ENCODE measurements at regions not wholly inside any gene's neighbourhood (a gene's known extent, or its start where the extent isn't known, plus 50 kb on each side); places are given as distances from the start of the nearest gene placed in this dataset.

- DNase-seq, result no peak
- no peak overlapping the region for H3K4me3 ChIP-seq (ENCODE audit: low read length)
- H3K27ac ChIP-seq (ENCODE audit: low read depth, low read length), result no peak overlapping the region
- Mint-ChIP-seq H3K36me3 (no peaks in the 10 kb centered on the region), H3K27ac (no peak overlapping the region), H3K27me3 (no peaks in the 10 kb centered on the region), H3K9me3 (peaks cover 0 to 13% (median 0%) of the 10 kb centered on the region in 5 donors), H3K4me1 (no peaks in the 10 kb centered on the region), H3K4me3 (no peak overlapping the region)
- no peaks in the 10 kb centered on the region for H3K36me3 ChIP-seq (ENCODE audit: insufficient read depth, low read length)
- ChIA-PET CTCF (no interaction called here), POLR2A (no interaction called here)
- H3K4me1 ChIP-seq (ENCODE audit: insufficient read depth, low read length), result no peaks in the 10 kb centered on the region
- H3K27me3 ChIP-seq (ENCODE audit: insufficient read depth, low read length, poor library complexity, severe bottlenecking), result no peaks in the 10 kb centered on the region
- H3K9me3 ChIP-seq (ENCODE audit: low read length), result no peaks in the 10 kb centered on the region
Observed at GRCh38 chr5:63570752-63571151, 391.5 kb downstream of the HTR1A start.

GRCh38 chr5:63564789-63565188, 397.5 kb downstream of the HTR1A start:
- CTCF ChIA-PET, result no interaction called here

GRCh38 chr5:63563008-63563917, 399.0 kb downstream of the HTR1A start:
- ChIA-PET CTCF (no interaction called here), POLR2A (no interaction called here)
- Mint-ChIP-seq H3K27ac (no peak overlapping the region), H3K36me3 (no peaks in the 10 kb centered on the region), H3K4me3 (no peak overlapping the region), H3K27me3 (no peaks in the 10 kb centered on the region), H3K4me1 (no peaks in the 10 kb centered on the region), H3K9me3 (peaks cover 2 to 21% (median 5%) of the 10 kb centered on the region in 5 donors)
- Histone ChIP-seq H3K36me3 (ENCODE audit: insufficient read depth, low read length) (no peaks in the 10 kb centered on the region), H3K4me1 (ENCODE audit: insufficient read depth, low read length) (no peaks in the 10 kb centered on the region), H3K9me3 (ENCODE audit: low read length) (no peaks in the 10 kb centered on the region), H3K4me3 (ENCODE audit: low read length) (no peak overlapping the region), H3K27me3 (ENCODE audit: insufficient read depth, low read length, poor library complexity, severe bottlenecking) (no peaks in the 10 kb centered on the region), H3K27ac (ENCODE audit: low read depth, low read length) (no peak overlapping the region)
- DNase-seq, result no peak

More at GRCh38 chr5:63564789-63565188, 397.5 kb downstream of the HTR1A start:
- H3K27me3 Mint-ChIP-seq, result no peaks in the 10 kb centered on the region
- no peak overlapping the region for H3K27ac Mint-ChIP-seq
- Histone ChIP-seq H3K4me3 (ENCODE audit: low read length) (no peak overlapping the region), H3K36me3 (ENCODE audit: insufficient read depth, low read length) (no peaks in the 10 kb centered on the region), H3K27ac (ENCODE audit: low read depth, low read length) (no peak overlapping the region), H3K9me3 (ENCODE audit: low read length) (no peaks in the 10 kb centered on the region), H3K27me3 (ENCODE audit: insufficient read depth, low read length, poor library complexity, severe bottlenecking) (no peaks in the 10 kb centered on the region), H3K4me1 (ENCODE audit: insufficient read depth, low read length) (no peaks in the 10 kb centered on the region)
- no peak overlapping the region for H3K4me3 Mint-ChIP-seq
- H3K36me3 Mint-ChIP-seq, result no peaks in the 10 kb centered on the region
- no peaks in the 10 kb centered on the region for H3K4me1 Mint-ChIP-seq
- peaks cover 2 to 21% (median 7%) of the 10 kb centered on the region in 5 donors for H3K9me3 Mint-ChIP-seq
- DNase-seq, result no peak
- POLR2A ChIA-PET, result no interaction called here

- Histone ChIP-seq H3K36me3 (ENCODE audit: insufficient read depth, low read length) (no peaks in the 10 kb centered on the region), H3K4me3 (ENCODE audit: low read length) (no peak overlapping the region), H3K27me3 (ENCODE audit: insufficient read depth, low read length, poor library complexity, severe bottlenecking) (no peaks in the 10 kb centered on the region), H3K9me3 (ENCODE audit: low read length) (no peaks in the 10 kb centered on the region), H3K4me1 (ENCODE audit: insufficient read depth, low read length) (no peaks in the 10 kb centered on the region), H3K27ac (ENCODE audit: low read depth, low read length) (no peak overlapping the region)
- no peaks in the 10 kb centered on the region for H3K27me3 Mint-ChIP-seq
- no peaks in the 10 kb centered on the region for H3K36me3 Mint-ChIP-seq
- no peak for DNase-seq
- ChIA-PET POLR2A (no interaction called here), CTCF (no interaction called here)
- no peak overlapping the region for H3K27ac Mint-ChIP-seq
- H3K4me1 Mint-ChIP-seq, result no peaks in the 10 kb centered on the region
- H3K4me3 Mint-ChIP-seq, result no peak overlapping the region
- peaks cover 0 to 16% (median 4%) of the 10 kb centered on the region in 5 donors for H3K9me3 Mint-ChIP-seq
Observed at GRCh38 chr5:63555874-63556273, 406.4 kb downstream of the HTR1A start.

- DNase-seq, result no peak
- no peaks in the 10 kb centered on the region for H3K36me3 ChIP-seq (ENCODE audit: insufficient read depth, low read length)
Observed at GRCh38 chr5:63554191-63554590, 408.1 kb downstream of the HTR1A start.

GRCh38 chr5:63553073-63553472, 409.2 kb downstream of the HTR1A start:
- no peak for DNase-seq
- no peaks in the 10 kb centered on the region for H3K36me3 Mint-ChIP-seq
- ChIA-PET POLR2A (no interaction called here), CTCF (no interaction called here)
- no peaks in the 10 kb centered on the region for H3K36me3 ChIP-seq (ENCODE audit: insufficient read depth, low read length)
- no peak overlapping the region for H3K27ac Mint-ChIP-seq
- no peaks in the 10 kb centered on the region for H3K4me1 Mint-ChIP-seq
- no peaks in the 10 kb centered on the region for H3K4me1 ChIP-seq (ENCODE audit: insufficient read depth, low read length)
- H3K4me3 Mint-ChIP-seq, result no peak overlapping the region
- H3K9me3 ChIP-seq (ENCODE audit: low read length), result no peaks in the 10 kb centered on the region
- no peak overlapping the region for H3K27ac ChIP-seq (ENCODE audit: low read depth, low read length)
- H3K4me3 ChIP-seq (ENCODE audit: low read length), result no peak overlapping the region
- no peaks in the 10 kb centered on the region for H3K27me3 Mint-ChIP-seq
- H3K9me3 Mint-ChIP-seq, result peaks cover 0 to 16% (median 4%) of the 10 kb centered on the region in 5 donors
- no peaks in the 10 kb centered on the region for H3K27me3 ChIP-seq (ENCODE audit: insufficient read depth, low read length, poor library complexity, severe bottlenecking)

More at GRCh38 chr5:63554191-63554590, 408.1 kb downstream of the HTR1A start:
- Histone ChIP-seq H3K27ac (ENCODE audit: low read depth, low read length) (no peak overlapping the region), H3K27me3 (ENCODE audit: insufficient read depth, low read length, poor library complexity, severe bottlenecking) (no peaks in the 10 kb centered on the region), H3K4me3 (ENCODE audit: low read length) (no peak overlapping the region), H3K4me1 (ENCODE audit: insufficient read depth, low read length) (no peaks in the 10 kb centered on the region), H3K9me3 (ENCODE audit: low read length) (no peaks in the 10 kb centered on the region)
- H3K27me3 Mint-ChIP-seq, result no peaks in the 10 kb centered on the region
- H3K4me3 Mint-ChIP-seq, result no peak overlapping the region
- POLR2A ChIA-PET, result no interaction called here
- no peaks in the 10 kb centered on the region for H3K36me3 Mint-ChIP-seq
- no peaks in the 10 kb centered on the region for H3K4me1 Mint-ChIP-seq
- H3K9me3 Mint-ChIP-seq, result peaks cover 0 to 16% (median 4%) of the 10 kb centered on the region in 5 donors
- CTCF ChIA-PET, result no interaction called here
- no peak overlapping the region for H3K27ac Mint-ChIP-seq

- H3K36me3 ChIP-seq (ENCODE audit: insufficient read depth, low read length), result no peaks in the 10 kb centered on the region
- no peak overlapping the region for H3K4me3 ChIP-seq (ENCODE audit: low read length)
- Mint-ChIP-seq H3K36me3 (no peaks in the 10 kb centered on the region), H3K27me3 (no peaks in the 10 kb centered on the region), H3K9me3 (peaks cover 5 to 18% (median 12%) of the 10 kb centered on the region in 5 donors), H3K4me1 (no peaks in the 10 kb centered on the region), H3K4me3 (no peak overlapping the region), H3K27ac (no peak overlapping the region)
- H3K9me3 ChIP-seq (ENCODE audit: low read length), result no peaks in the 10 kb centered on the region
- CTCF ChIA-PET, result no interaction called here
- no peak overlapping the region for H3K27ac ChIP-seq (ENCODE audit: low read depth, low read length)
- no peaks in the 10 kb centered on the region for H3K27me3 ChIP-seq (ENCODE audit: insufficient read depth, low read length, poor library complexity, severe bottlenecking)
- no peaks in the 10 kb centered on the region for H3K4me1 ChIP-seq (ENCODE audit: insufficient read depth, low read length)
- POLR2A ChIA-PET, result no interaction called here
- DNase-seq, result no peak
Observed at GRCh38 chr5:63535840-63536602, 426.2 kb downstream of the HTR1A start.

GRCh38 chr5:63524281-63524680, 438.0 kb downstream of the HTR1A start:
- H3K9me3 ChIP-seq (ENCODE audit: low read length), result no peaks in the 10 kb centered on the region
- H3K27me3 Mint-ChIP-seq, result no peaks in the 10 kb centered on the region
- H3K4me3 ChIP-seq (ENCODE audit: low read length), result no peak overlapping the region
- no peaks in the 10 kb centered on the region for H3K4me1 ChIP-seq (ENCODE audit: insufficient read depth, low read length)
- peaks cover 2 to 19% (median 4%) of the 10 kb centered on the region in 5 donors for H3K9me3 Mint-ChIP-seq
- POLR2A ChIA-PET, result no interaction called here
- no peak overlapping the region for H3K27ac ChIP-seq (ENCODE audit: low read depth, low read length)
- H3K27me3 ChIP-seq (ENCODE audit: insufficient read depth, low read length, poor library complexity, severe bottlenecking), result no peaks in the 10 kb centered on the region
- H3K27ac Mint-ChIP-seq, result no peak overlapping the region
- no peak for DNase-seq
- H3K4me3 Mint-ChIP-seq, result no peak overlapping the region
- H3K36me3 Mint-ChIP-seq, result no peaks in the 10 kb centered on the region
- CTCF ChIA-PET, result no interaction called here
- H3K4me1 Mint-ChIP-seq, result no peaks in the 10 kb centered on the region
- H3K36me3 ChIP-seq (ENCODE audit: insufficient read depth, low read length), result no peaks in the 10 kb centered on the region

All from CD8-positive, alpha-beta memory T cell (primary cell).